ENCODE measurements at regions not wholly inside any gene's neighbourhood (a gene's known extent, or its start where the extent isn't known, plus 50 kb on each side); places are given as distances from the start of the nearest gene placed in this dataset.

GRCh38 chr1:50285994-50286393 is 137.2 kb downstream of the DMRTA2 start:
- H3K4me3 ChIP-seq (ENCODE audit: low read length), result no peak overlapping the region
- H3K4me1 ChIP-seq (ENCODE audit: control insufficient read depth, insufficient read depth, low read length), result no peaks in the 10 kb centered on the region

GRCh38 chr1:50279622-50280330 is 143.5 kb downstream of the DMRTA2 start:
- Histone ChIP-seq H3K36me3 (ENCODE audit: control insufficient read depth, insufficient read depth, low read length) (no peaks in the 10 kb centered on the region), H3K27ac (ENCODE audit: low read depth, low read length) (no peak overlapping the region), H3K27me3 (ENCODE audit: control insufficient read depth, insufficient read depth, low read length) (peaks cover 3% of the 10 kb centered on the region), H3K4me1 (ENCODE audit: control insufficient read depth, insufficient read depth, low read length) (no peaks in the 10 kb centered on the region), H3K9ac (ENCODE audit: low read length) (no peak overlapping the region), H3K4me3 (ENCODE audit: low read length) (no peak overlapping the region)

More at GRCh38 chr1:50285994-50286393, 137.2 kb downstream of the DMRTA2 start:
- H3K9ac ChIP-seq (ENCODE audit: low read length), result no peak overlapping the region
- no peak overlapping the region for H3K27ac ChIP-seq (ENCODE audit: low read depth, low read length)
- H3K27me3 ChIP-seq (ENCODE audit: control insufficient read depth, insufficient read depth, low read length), result peaks cover 3% of the 10 kb centered on the region
- H3K36me3 ChIP-seq (ENCODE audit: control insufficient read depth, insufficient read depth, low read length), result no peaks in the 10 kb centered on the region

GRCh38 chr1:50278961-50279360 is 144.3 kb downstream of the DMRTA2 start:
- Histone ChIP-seq H3K36me3 (ENCODE audit: control insufficient read depth, insufficient read depth, low read length) (no peaks in the 10 kb centered on the region), H3K4me3 (ENCODE audit: low read length) (no peak overlapping the region), H3K27me3 (ENCODE audit: control insufficient read depth, insufficient read depth, low read length) (peaks cover 3% of the 10 kb centered on the region), H3K9ac (ENCODE audit: low read length) (no peak overlapping the region), H3K27ac (ENCODE audit: low read depth, low read length) (no peak overlapping the region), H3K4me1 (ENCODE audit: control insufficient read depth, insufficient read depth, low read length) (no peaks in the 10 kb centered on the region)

- H3K9ac ChIP-seq (ENCODE audit: low read length), result no peak overlapping the region
- peaks cover 3% of the 10 kb centered on the region for H3K27me3 ChIP-seq (ENCODE audit: control insufficient read depth, insufficient read depth, low read length)
- H3K27ac ChIP-seq (ENCODE audit: low read depth, low read length), result no peak overlapping the region
- no peaks in the 10 kb centered on the region for H3K36me3 ChIP-seq (ENCODE audit: control insufficient read depth, insufficient read depth, low read length)
- H3K4me1 ChIP-seq (ENCODE audit: control insufficient read depth, insufficient read depth, low read length), result no peaks in the 10 kb centered on the region
- no peak overlapping the region for H3K4me3 ChIP-seq (ENCODE audit: low read length)
Measured at GRCh38 chr1:50278410-50278809, 144.8 kb downstream of the DMRTA2 start.

- Histone ChIP-seq H3K27ac (ENCODE audit: low read depth, low read length) (no peak overlapping the region), H3K27me3 (ENCODE audit: control insufficient read depth, insufficient read depth, low read length) (peaks cover 3% of the 10 kb centered on the region), H3K36me3 (ENCODE audit: control insufficient read depth, insufficient read depth, low read length) (no peaks in the 10 kb centered on the region), H3K4me3 (ENCODE audit: low read length) (no peak overlapping the region), H3K9ac (ENCODE audit: low read length) (no peak overlapping the region), H3K4me1 (ENCODE audit: control insufficient read depth, insufficient read depth, low read length) (no peaks in the 10 kb centered on the region)
Measured at GRCh38 chr1:50275566-50275965, 147.7 kb downstream of the DMRTA2 start.

- no peak overlapping the region for H3K27ac ChIP-seq (ENCODE audit: low read depth, low read length)
- H3K4me3 ChIP-seq (ENCODE audit: low read length), result no peak overlapping the region
- no peaks in the 10 kb centered on the region for H3K4me1 ChIP-seq (ENCODE audit: control insufficient read depth, insufficient read depth, low read length)
- no peak overlapping the region for H3K9ac ChIP-seq (ENCODE audit: low read length)
- peaks cover 3% of the 10 kb centered on the region for H3K27me3 ChIP-seq (ENCODE audit: control insufficient read depth, insufficient read depth, low read length)
- H3K36me3 ChIP-seq (ENCODE audit: control insufficient read depth, insufficient read depth, low read length), result no peaks in the 10 kb centered on the region
Measured at GRCh38 chr1:50272912-50273311, 150.3 kb downstream of the DMRTA2 start.

GRCh38 chr1:50271968-50272578 is 151.2 kb downstream of the DMRTA2 start:
- Histone ChIP-seq H3K27ac (ENCODE audit: low read depth, low read length) (no peak overlapping the region), H3K9ac (ENCODE audit: low read length) (no peak overlapping the region), H3K36me3 (ENCODE audit: control insufficient read depth, insufficient read depth, low read length) (no peaks in the 10 kb centered on the region), H3K27me3 (ENCODE audit: control insufficient read depth, insufficient read depth, low read length) (peaks cover 3% of the 10 kb centered on the region), H3K4me3 (ENCODE audit: low read length) (no peak overlapping the region), H3K4me1 (ENCODE audit: control insufficient read depth, insufficient read depth, low read length) (no peaks in the 10 kb centered on the region)

- H3K36me3 ChIP-seq (ENCODE audit: control insufficient read depth, insufficient read depth, low read length), result no peaks in the 10 kb centered on the region
- H3K4me3 ChIP-seq (ENCODE audit: low read length), result no peak overlapping the region
- H3K4me1 ChIP-seq (ENCODE audit: control insufficient read depth, insufficient read depth, low read length), result no peaks in the 10 kb centered on the region
- H3K27ac ChIP-seq (ENCODE audit: low read depth, low read length), result no peak overlapping the region
- H3K27me3 ChIP-seq (ENCODE audit: control insufficient read depth, insufficient read depth, low read length), result peaks cover 3% of the 10 kb centered on the region
- H3K9ac ChIP-seq (ENCODE audit: low read length), result no peak overlapping the region
Measured at GRCh38 chr1:50271337-50271736, 151.9 kb downstream of the DMRTA2 start.

- Histone ChIP-seq H3K4me1 (ENCODE audit: control insufficient read depth, insufficient read depth, low read length) (no peaks in the 10 kb centered on the region), H3K9ac (ENCODE audit: low read length) (no peak overlapping the region), H3K36me3 (ENCODE audit: control insufficient read depth, insufficient read depth, low read length) (no peaks in the 10 kb centered on the region), H3K27ac (ENCODE audit: low read depth, low read length) (no peak overlapping the region), H3K27me3 (ENCODE audit: control insufficient read depth, insufficient read depth, low read length) (peaks cover 1% of the 10 kb centered on the region), H3K4me3 (ENCODE audit: low read length) (no peak overlapping the region)
Measured at GRCh38 chr1:50270926-50271325, 152.3 kb downstream of the DMRTA2 start.

GRCh38 chr1:50268049-50268448 is 155.2 kb downstream of the DMRTA2 start:
- Histone ChIP-seq H3K4me1 (ENCODE audit: control insufficient read depth, insufficient read depth, low read length) (no peaks in the 10 kb centered on the region), H3K4me3 (ENCODE audit: low read length) (no peak overlapping the region), H3K27me3 (ENCODE audit: control insufficient read depth, insufficient read depth, low read length) (no peaks in the 10 kb centered on the region), H3K9ac (ENCODE audit: low read length) (no peak overlapping the region), H3K27ac (ENCODE audit: low read depth, low read length) (no peak overlapping the region), H3K36me3 (ENCODE audit: control insufficient read depth, insufficient read depth, low read length) (no peaks in the 10 kb centered on the region)

GRCh38 chr1:50266509-50266908 is 156.7 kb downstream of the DMRTA2 start:
- Histone ChIP-seq H3K4me3 (ENCODE audit: low read length) (no peak overlapping the region), H3K27me3 (ENCODE audit: control insufficient read depth, insufficient read depth, low read length) (no peaks in the 10 kb centered on the region), H3K4me1 (ENCODE audit: control insufficient read depth, insufficient read depth, low read length) (no peaks in the 10 kb centered on the region), H3K9ac (ENCODE audit: low read length) (no peak overlapping the region), H3K27ac (ENCODE audit: low read depth, low read length) (no peak overlapping the region), H3K36me3 (ENCODE audit: control insufficient read depth, insufficient read depth, low read length) (no peaks in the 10 kb centered on the region)

GRCh38 chr1:50265790-50266314 is 157.1 kb downstream of the ELAVL4 start:
- Histone ChIP-seq H3K4me1 (ENCODE audit: control insufficient read depth, insufficient read depth, low read length) (no peaks in the 10 kb centered on the region), H3K36me3 (ENCODE audit: control insufficient read depth, insufficient read depth, low read length) (no peaks in the 10 kb centered on the region), H3K9ac (ENCODE audit: low read length) (no peak overlapping the region), H3K27me3 (ENCODE audit: control insufficient read depth, insufficient read depth, low read length) (no peaks in the 10 kb centered on the region), H3K27ac (ENCODE audit: low read depth, low read length) (no peak overlapping the region), H3K4me3 (ENCODE audit: low read length) (no peak overlapping the region)

GRCh38 chr1:50264590-50264989 is 155.9 kb downstream of the ELAVL4 start:
- H3K4me3 ChIP-seq (ENCODE audit: low read length), result no peak overlapping the region
- H3K36me3 ChIP-seq (ENCODE audit: control insufficient read depth, insufficient read depth, low read length), result no peaks in the 10 kb centered on the region
- H3K27me3 ChIP-seq (ENCODE audit: control insufficient read depth, insufficient read depth, low read length), result no peaks in the 10 kb centered on the region
- no peaks in the 10 kb centered on the region for H3K4me1 ChIP-seq (ENCODE audit: control insufficient read depth, insufficient read depth, low read length)
- H3K9ac ChIP-seq (ENCODE audit: low read length), result no peak overlapping the region
- no peak overlapping the region for H3K27ac ChIP-seq (ENCODE audit: low read depth, low read length)

All from rectal smooth muscle tissue (tissue), 1 donor.